SW480 (cell line): ENCODE measurements at regions not wholly inside any gene's neighbourhood (a gene's known extent, or its start where the extent isn't known, plus 50 kb on each side); places are given as distances from the start of the nearest gene placed in this dataset.
A peak's percentile ranks its signal among the peaks of the same experiment; 100 is the strongest.
"Not testable (repeated sequence)": the region's sequence is repeated elsewhere in the genome, so short reads cannot be mapped to it uniquely, and the experiment has no call there.

ENCODE experiments used
- DNase-seq: peaks from one replicate; pipeline ENCODE4 v3.0.0-alpha.2; 2016; ENCODE audit warnings: low spot score

GRCh38 chr4:126344472-126344871 is 1029.7 kb downstream of the FAT4 start:
- no peak for DNase-seq

DNA sequence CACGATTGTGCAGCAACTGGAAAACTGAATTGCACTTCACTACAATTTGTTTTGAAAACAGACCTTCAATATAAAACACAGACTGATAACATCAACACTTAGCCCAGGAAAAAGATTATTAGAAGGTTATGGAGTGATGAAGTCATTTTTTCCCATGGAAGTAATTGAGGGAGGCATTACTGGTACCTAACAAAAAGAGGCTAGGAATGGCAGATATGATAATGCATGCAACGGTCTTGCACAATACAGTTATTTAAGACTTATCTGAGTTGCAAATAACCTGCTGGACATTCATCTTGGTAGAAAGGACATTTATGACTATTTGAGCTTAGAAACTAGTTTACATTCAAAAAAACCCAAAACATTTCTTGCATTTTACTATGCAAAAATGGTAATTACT is 1031.9 kb downstream of the FAT4 start:
- no peak for DNase-seq

- DNase-seq, result no peak
These were observed 1040.0 kb downstream of the FAT4 start for GRCh38 chr4:126354784-126355183.

GRCh38 chr4:126358041-126358440 is 1043.3 kb downstream of the FAT4 start:
- no peak for DNase-seq

DNA sequence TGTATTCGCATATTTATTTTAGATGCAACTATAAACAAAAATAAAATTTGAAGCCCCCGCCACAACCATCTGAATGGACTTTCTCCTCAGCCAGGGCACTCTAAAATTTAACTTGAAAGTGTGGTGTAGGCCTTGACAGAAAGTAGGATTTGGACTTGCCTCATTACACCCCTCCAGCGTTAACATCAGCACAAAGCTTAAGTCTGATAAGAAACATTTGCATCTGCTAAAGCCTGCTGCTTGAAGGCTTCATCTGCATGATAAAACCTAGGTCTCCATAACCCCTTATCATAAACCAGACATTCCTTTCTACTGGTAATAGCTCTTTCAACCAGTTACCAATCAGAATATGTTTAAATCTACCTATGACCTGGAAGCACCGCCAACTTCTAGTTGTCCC is 1046.5 kb downstream of the FAT4 start:
- no peak for DNase-seq

DNA sequence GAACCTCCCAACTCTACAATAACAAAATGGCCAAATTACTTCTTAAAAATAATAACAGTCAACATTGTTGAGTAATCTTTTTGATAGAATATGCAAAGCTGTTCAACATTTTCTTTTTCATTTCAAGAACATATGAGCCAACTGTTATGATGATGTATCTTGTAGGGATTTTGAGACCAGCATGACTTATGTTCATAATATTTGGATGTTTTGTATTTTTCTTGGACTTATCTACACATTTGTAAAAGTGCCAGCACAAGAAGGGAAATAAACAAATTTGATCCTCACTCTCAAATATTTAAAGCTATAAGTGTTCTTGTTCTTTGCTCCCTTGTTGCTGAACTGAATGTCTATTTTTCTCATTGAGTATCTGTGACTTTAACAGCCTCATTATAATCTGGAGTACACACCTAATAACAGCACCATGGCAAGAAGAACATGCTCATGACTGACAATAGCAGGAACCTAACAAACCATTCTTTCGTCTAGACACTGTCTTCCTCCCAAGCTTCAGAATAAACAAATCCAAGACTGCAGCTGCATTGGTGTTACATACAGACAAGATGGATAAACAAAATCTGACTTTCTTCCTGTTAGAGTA is 1049.7 kb downstream of the FAT4 start:
- no peak for DNase-seq

GRCh38 chr4:126369076-126369475 is 1054.3 kb downstream of the FAT4 start:
- no peak for DNase-seq

DNA sequence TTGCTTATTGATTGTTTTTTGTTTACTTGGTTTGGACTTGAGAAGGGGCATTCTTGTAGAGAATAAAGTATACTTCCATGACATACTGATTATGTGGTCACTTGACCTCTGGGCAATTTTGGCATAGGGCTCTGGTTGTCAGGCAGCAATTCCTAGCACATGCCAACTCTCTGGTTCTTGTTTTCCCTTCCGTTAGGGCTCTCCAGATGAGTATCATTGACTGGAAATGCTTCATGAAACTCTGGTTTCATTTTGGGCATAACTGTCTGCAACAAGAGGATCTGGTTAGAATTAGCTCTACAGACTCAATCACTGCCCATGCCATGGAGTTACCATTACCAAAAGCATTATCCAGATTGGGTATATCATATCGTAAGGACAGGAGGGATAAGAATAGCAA is 1057.9 kb downstream of the FAT4 start:
- DNase-seq, result no peak

- no peak for DNase-seq
These were observed 1060.8 kb downstream of the FAT4 start for GRCh38 chr4:126375462-126376054.

- DNase-seq, result no peak
These were observed 1071.2 kb downstream of the FAT4 start for GRCh38 chr4:126385954-126386353.

DNA sequence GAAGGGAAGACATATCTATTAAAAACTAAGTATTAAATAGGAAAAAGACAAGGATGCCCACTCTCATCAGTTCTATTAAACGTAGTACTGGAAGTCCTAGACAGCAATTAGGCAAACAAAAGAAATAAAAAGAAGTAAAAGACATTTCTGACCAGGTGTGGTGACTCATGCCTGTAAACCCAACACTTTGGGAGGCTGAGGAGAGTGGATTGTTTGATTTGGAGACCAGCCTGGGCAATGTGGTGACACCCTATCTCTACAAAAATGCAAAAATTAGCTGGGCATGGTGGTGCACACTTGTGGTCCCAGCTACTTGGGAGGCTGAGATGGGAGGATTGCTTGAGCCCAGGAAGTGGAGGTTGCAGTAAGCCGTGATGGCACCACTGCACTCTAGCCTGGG is 1071.8 kb downstream of the FAT4 start:
- DNase-seq, result no peak

GRCh38 chr4:126395664-126396063 is 1080.9 kb downstream of the FAT4 start:
- DNase-seq, result no peak

GRCh38 chr4:126396121-126396520 is 1081.4 kb downstream of the FAT4 start:
- no peak for DNase-seq

- DNase-seq, result no peak
These were observed 1081.9 kb downstream of the FAT4 start for GRCh38 chr4:126396703-126397102.

DNA sequence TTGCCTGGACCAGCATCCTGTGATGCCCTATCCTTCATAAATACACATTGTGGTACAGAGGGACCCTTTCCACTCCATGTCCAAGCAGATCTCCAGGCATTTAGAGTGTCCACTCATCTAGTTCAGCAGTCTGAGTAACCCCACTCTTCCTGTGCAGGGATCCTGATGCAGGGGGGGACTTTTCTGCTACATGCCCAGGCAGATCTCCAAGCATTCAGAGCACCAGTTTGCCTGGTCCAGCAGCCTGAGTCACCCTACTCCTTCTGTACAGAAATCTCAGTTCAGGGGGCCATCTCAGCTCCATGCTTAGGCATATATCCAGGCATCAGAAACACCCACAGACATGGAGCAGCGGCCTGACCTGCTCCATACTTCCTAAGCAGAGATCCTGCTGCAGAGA is 1089.8 kb downstream of the FAT4 start:
- no peak for DNase-seq

DNA sequence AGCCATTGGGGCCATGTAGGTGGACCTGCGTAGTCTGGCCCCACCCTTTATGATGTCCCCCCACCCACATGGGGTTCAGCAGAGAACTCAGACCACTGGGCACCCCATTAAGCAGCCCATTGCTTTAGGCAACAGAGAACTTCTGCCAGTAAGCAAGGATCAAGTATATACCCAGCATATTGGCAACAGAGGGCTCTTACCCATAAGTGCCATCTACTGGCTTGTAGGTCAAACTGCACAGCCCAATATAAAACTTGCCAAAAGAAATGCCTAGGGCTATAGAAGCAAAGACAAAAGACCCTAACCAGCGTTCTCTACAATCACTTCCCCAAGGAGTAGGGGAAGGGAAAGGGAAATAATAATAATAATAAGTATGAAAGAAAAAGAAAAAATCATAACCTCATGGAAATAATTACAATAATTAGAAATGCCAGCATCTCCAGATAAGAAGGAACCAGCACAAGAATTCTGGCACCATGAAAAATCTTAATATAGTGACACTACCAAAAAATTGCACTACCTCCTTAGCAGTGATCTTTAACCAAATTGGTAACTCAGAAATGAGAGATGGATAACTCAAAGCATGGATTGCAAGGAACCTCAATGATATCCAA is 1090.7 kb downstream of the FAT4 start:
- peak; percentile 1 for DNase-seq

DNA sequence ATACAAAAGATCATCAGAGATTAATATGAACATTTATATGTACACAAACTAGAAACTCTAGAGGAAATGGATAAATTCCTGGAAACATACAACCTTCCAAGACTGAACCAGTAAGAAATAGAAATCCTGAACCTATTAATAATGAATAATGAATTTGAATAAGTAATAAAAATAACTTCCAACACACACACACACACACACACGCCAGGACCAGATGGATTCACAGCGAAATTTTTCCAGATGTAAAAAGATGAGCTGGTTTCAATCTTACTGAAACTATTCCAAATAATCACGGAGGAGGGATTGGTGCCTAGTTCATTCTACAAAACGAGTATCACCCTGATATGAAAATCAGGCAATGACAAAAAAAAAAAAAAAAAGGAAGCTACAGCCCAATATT is 1095.0 kb downstream of the FAT4 start:
- no peak for DNase-seq

DNA sequence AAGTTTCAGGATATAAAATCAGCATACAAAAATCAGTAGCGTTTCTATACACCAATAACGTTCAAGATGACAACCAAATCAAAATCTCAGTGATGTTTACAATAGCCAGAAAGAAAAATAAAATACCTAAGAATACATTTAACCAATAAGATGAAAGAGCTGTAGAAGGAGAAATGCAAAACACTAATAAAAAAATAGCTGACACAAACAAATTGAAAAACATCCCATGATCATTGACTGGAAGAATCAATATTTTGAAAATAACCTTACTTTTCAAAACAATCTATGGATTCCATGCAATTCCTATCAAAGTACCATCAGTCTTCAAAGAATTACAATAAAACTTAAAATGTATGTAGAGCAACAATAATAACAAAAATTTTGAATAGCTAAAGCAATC is 1096.3 kb downstream of the FAT4 start:
- DNase-seq, result no peak

DNA sequence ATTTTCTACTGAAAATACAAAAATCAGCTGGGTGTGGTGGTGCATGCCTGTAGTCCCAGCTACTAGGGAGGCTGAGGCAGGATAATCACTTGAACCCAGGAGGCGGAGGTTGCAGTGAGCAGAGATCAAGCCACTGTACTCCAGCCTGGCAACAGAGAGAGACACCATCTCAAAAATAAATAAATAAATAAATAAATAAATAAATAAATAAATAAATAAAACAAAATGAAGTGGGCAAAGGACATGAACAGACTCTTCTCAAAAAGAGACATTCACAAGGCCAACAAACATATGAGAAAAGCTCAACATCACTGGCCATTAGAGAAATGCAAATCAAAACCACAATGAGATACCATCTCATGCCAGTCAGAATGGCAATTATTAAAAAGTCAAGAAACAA is 1097.6 kb downstream of the FAT4 start:
- DNase-seq, result not testable (repeated sequence)

- DNase-seq, result no peak
These were observed 1100.0 kb downstream of the FAT4 start for GRCh38 chr4:126414741-126415140.

GRCh38 chr4:126419266-126419665 is 1104.5 kb downstream of the FAT4 start:
- no peak for DNase-seq

- no peak for DNase-seq
These were observed 1113.1 kb downstream of the FAT4 start for GRCh38 chr4:126427853-126428252.

DNA sequence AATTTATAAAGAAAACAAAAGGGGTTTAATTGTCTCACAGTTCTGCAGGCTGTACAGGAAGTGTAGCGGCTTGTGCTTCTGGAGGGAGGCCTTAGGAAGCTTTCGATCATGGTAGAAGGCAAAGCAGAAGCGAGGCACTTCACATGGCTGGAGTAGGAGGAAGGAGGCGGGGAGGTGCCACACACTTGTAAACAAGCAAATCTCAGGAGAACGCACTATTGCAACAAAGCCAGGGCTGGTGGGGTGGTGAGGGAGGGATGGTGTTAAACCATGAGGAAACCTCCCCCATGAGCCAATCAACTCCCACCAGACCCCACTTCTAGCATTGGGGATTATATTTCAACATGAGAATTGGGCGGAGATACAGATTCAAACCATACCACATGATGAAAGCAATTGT is 1116.3 kb downstream of the FAT4 start:
- no peak for DNase-seq

DNA sequence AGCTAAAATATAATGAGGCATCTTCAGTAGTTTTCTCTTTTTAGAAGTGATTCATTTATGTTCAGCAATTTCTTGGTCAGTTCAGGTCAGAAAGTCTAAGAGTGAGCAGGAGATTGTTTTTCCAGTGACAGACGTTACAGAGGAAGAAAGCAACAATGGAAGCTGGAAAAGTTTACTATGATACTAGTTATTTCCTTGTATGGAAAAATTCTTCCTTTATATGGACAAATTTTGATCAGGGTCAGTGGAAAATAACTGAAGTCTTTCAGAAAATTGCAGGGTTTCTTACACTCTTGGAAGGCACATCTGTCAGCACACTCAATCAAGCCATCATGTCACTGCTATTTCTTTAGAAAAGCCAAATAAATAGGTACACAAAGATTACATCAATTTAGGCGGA is 1120.7 kb downstream of the FAT4 start:
- DNase-seq, result no peak
